ENCODE measurements at regions not wholly inside any gene's neighbourhood (a gene's known extent, or its start where the extent isn't known, plus 50 kb on each side); places are given as distances from the start of the nearest gene placed in this dataset.

GRCh38 chr11:98234698-98235097, 786.1 kb upstream of the CNTN5 start:
- intact Hi-C loops (cut with DNase I), result no loop called here
- no peaks in the 10 kb centered on the region for H3K36me3 ChIP-seq
- H3K4me1 ChIP-seq, result no peaks in the 10 kb centered on the region
- no peak for DNase-seq
- no peaks in the 10 kb centered on the region for H3K9me3 ChIP-seq
- no peak for TF ChIP-seq CTCF (IDR thresholded peaks at IDR 0.05)
- no peak overlapping the region for H3K4me3 ChIP-seq
- no peaks in the 10 kb centered on the region for H3K27me3 ChIP-seq
- no peak overlapping the region for H3K27ac ChIP-seq
- ATAC-seq, result no peak

GRCh38 chr11:98243897-98244296, 776.9 kb upstream of the CNTN5 start:
- ATAC-seq (no peak), DNase-seq (no peak)
- intact Hi-C loops (cut with DNase I), result no loop called here
- H3K27ac ChIP-seq, result no peak overlapping the region
- TF ChIP-seq CTCF (IDR thresholded peaks at IDR 0.05), result no peak
- H3K4me3 ChIP-seq, result no peak overlapping the region
- no peaks in the 10 kb centered on the region for H3K4me1 ChIP-seq
- no peaks in the 10 kb centered on the region for H3K27me3 ChIP-seq
- H3K36me3 ChIP-seq, result no peaks in the 10 kb centered on the region
- no peaks in the 10 kb centered on the region for H3K9me3 ChIP-seq

GRCh38 chr11:98260983-98261382, 759.8 kb upstream of the CNTN5 start:
- H3K36me3 ChIP-seq, result no peaks in the 10 kb centered on the region
- H3K9me3 ChIP-seq, result no peaks in the 10 kb centered on the region
- H3K4me3 ChIP-seq, result no peak overlapping the region
- ATAC-seq (no peak), DNase-seq (no peak)
- no peaks in the 10 kb centered on the region for H3K27me3 ChIP-seq
- intact Hi-C loops (cut with DNase I), result no loop called here
- H3K27ac ChIP-seq, result no peak overlapping the region
- H3K4me1 ChIP-seq, result no peaks in the 10 kb centered on the region
- no peak for TF ChIP-seq CTCF (IDR thresholded peaks at IDR 0.05)

GRCh38 chr11:98277251-98277912, 743.4 kb upstream of the CNTN5 start:
- no peaks in the 10 kb centered on the region for H3K36me3 ChIP-seq
- no peak for TF ChIP-seq CTCF (IDR thresholded peaks at IDR 0.05)
- no peak overlapping the region for H3K4me3 ChIP-seq
- H3K9me3 ChIP-seq, result no peaks in the 10 kb centered on the region
- no peaks in the 10 kb centered on the region for H3K27me3 ChIP-seq
- ATAC-seq (no peak), DNase-seq (no peak)
- H3K4me1 ChIP-seq, result no peaks in the 10 kb centered on the region
- intact Hi-C loops (cut with DNase I), result no loop called here
- H3K27ac ChIP-seq, result no peak overlapping the region

- H3K4me3 ChIP-seq, result no peak overlapping the region
- no peaks in the 10 kb centered on the region for H3K9me3 ChIP-seq
- TF ChIP-seq CTCF (IDR thresholded peaks at IDR 0.05), result no peak
- no peak for DNase-seq
- no peak for ATAC-seq
- no peaks in the 10 kb centered on the region for H3K27me3 ChIP-seq
- intact Hi-C loops (cut with DNase I), result no loop called here
- no peak overlapping the region for H3K27ac ChIP-seq
- H3K36me3 ChIP-seq, result no peaks in the 10 kb centered on the region
- H3K4me1 ChIP-seq, result no peaks in the 10 kb centered on the region
Observed at GRCh38 chr11:98289617-98290263, 731.0 kb upstream of the CNTN5 start.

All from upper lobe of right lung (tissue), 1 donor.